Tibial artery (tissue), 4 donors: ENCODE measurements at regions not wholly inside any gene's neighbourhood (a gene's known extent, or its start where the extent isn't known, plus 50 kb on each side); places are given as distances from the start of the nearest gene placed in this dataset.
"Not testable (repeated sequence)": the region's sequence is repeated elsewhere in the genome, so short reads cannot be mapped to it uniquely, and the experiment has no call there.

Source experiments
- DNase-seq, 2 donors: peaks; one replicate each; pipeline ENCODE4 v3.0.0-alpha.2; 2019
- H3K27ac ChIP-seq, 2 donors: fragments of 200-600 bp; sonication (generic) in 1 of 2; 1 replicate in 1 of 2; 2 replicates in 1 of 2; pipeline ENCODE4 v1.5.1; 2018 to 2019; ENCODE audit warnings: mild to moderate bottlenecking in 1 of 2
- H3K27me3 ChIP-seq, 2 donors: fragments of 200-600 bp; sonication (generic) in 1 of 2; one replicate each; pipeline versions ENCODE4 v1.5.1 to v1.6.0; 2016 to 2019
- H3K36me3 ChIP-seq, 3 donors: fragments of 200-600 bp; sonication (generic) in 2 of 3; one replicate each; pipeline ENCODE4 v1.5.1; 2016 to 2019; ENCODE audit warnings: mild to moderate bottlenecking in 2 of 3
- H3K4me1 ChIP-seq, 4 donors: fragments of 200-600 bp; sonication (generic) in 2 of 4; 1 replicate in 3 of 4; 2 replicates in 1 of 4; pipeline ENCODE4 v1.5.1; 2016 to 2019
- H3K4me3 ChIP-seq, 2 donors: fragments of 200-600 bp; sonication (generic) in 1 of 2; 1 replicate in 1 of 2; 2 replicates in 1 of 2; pipeline ENCODE4 v1.5.1; 2018 to 2019; ENCODE audit warnings: mild to moderate bottlenecking in 2 of 2
- H3K9me3 ChIP-seq, 3 donors: fragments of 200-600 bp; sonication (generic) in 1 of 3; one replicate each; pipeline ENCODE4 v1.5.1; 2016 to 2019
- CTCF ChIP-seq, 2 experiments: fragments of 200-600 bp in 1 of 2; fragments of 450-650 bp in 1 of 2; IDR thresholded peaks; one replicate each; pipeline ENCODE4 v1.5.1; 2017 to 2019; ENCODE audit warnings: antibody characterized with exemption in 2 of 2, mild to moderate bottlenecking in 1 of 2, moderate library complexity in 1 of 2
- intact Hi-C: fragments of 100-400 bp; cut with DNase I; formaldehyde crosslinking; loops from one replicate; pipeline ENCODE4 v1.15.0; 2023; ENCODE audit warnings: low total_unique reads

- Histone ChIP-seq H3K36me3 (no peaks in the 10 kb centered on the region), H3K4me1 (no peaks in the 10 kb centered on the region), H3K27me3 (no peaks in the 10 kb centered on the region), H3K27ac (no peak overlapping the region), H3K4me3 (no peak overlapping the region), H3K9me3 (no peaks in the 10 kb centered on the region)
- no peak for DNase-seq
- intact Hi-C loops, result no loop called here
- no peak for TF ChIP-seq CTCF (IDR thresholded peaks at IDR 0.05)
Observed at GRCh38 chr13:50484472-50485113, 358.9 kb downstream of the DLEU7 start.

GRCh38 chr13:50485979-50486935 is 357.2 kb downstream of the DLEU7 start:
- Histone ChIP-seq H3K27me3 (no peaks in the 10 kb centered on the region), H3K4me1 (peaks cover 0 to 6% (median 0%) of the 10 kb centered on the region in 4 donors), H3K4me3 (no peak overlapping the region), H3K36me3 (no peaks in the 10 kb centered on the region), H3K9me3 (no peaks in the 10 kb centered on the region), H3K27ac (no peak overlapping the region)
- no peak for DNase-seq
- intact Hi-C loops, result no loop called here
- no peak for TF ChIP-seq CTCF (IDR thresholded peaks at IDR 0.05)

- H3K4me3 ChIP-seq, result no peak overlapping the region
- peaks cover 0 to 6% (median 0%) of the 10 kb centered on the region in 4 donors for H3K4me1 ChIP-seq
- no peaks in the 10 kb centered on the region for H3K9me3 ChIP-seq
- TF ChIP-seq CTCF (IDR thresholded peaks at IDR 0.05), result no peak
- no peaks in the 10 kb centered on the region for H3K27me3 ChIP-seq
- no peak for DNase-seq
- H3K36me3 ChIP-seq, result no peaks in the 10 kb centered on the region
- intact Hi-C loops, result no loop called here
- H3K27ac ChIP-seq, result no peak overlapping the region
Observed at GRCh38 chr13:50493683-50494082, 349.8 kb downstream of the DLEU7 start.

- Histone ChIP-seq H3K4me1 (peaks cover 0 to 6% (median 0%) of the 10 kb centered on the region in 4 donors), H3K27ac (no peak overlapping the region), H3K36me3 (no peaks in the 10 kb centered on the region), H3K9me3 (no peaks in the 10 kb centered on the region), H3K4me3 (no peak overlapping the region), H3K27me3 (no peaks in the 10 kb centered on the region)
- no peak for DNase-seq
- intact Hi-C loops, result no loop called here
- TF ChIP-seq CTCF (IDR thresholded peaks at IDR 0.05), result no peak
Observed at GRCh38 chr13:50494138-50494537, 349.4 kb downstream of the DLEU7 start.

GRCh38 chr13:50503212-50503611 is 340.3 kb downstream of the DLEU7 start:
- DNase-seq, H3K9me3 ChIP-seq, H3K4me3 ChIP-seq, H3K4me1 ChIP-seq, H3K36me3 ChIP-seq, H3K27ac ChIP-seq, H3K27me3 ChIP-seq, intact Hi-C loops: not testable (repeated sequence)

DNA sequence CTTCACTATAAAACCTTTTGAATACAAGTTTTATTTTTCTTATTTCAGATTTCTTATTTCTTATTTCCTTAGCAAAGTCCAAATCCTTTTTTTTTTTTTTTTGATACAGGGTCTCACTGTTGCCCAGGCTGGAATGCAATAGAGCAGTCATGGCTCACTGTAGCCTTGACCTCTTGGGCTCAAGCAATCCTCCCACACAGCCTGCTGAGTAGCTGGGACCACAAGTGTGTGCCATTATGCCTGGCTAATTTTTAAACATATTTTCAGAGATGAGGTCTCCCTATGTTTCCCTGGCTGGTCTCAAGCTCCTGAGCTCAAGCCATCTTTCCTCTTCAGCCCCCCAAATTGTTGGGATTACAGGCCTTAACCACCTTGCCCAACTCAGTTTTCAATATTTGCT is 334.3 kb downstream of the DLEU7 start:
- Histone ChIP-seq H3K9me3 (peaks cover 0 to 6% (median 0%) of the 10 kb centered on the region in 3 donors), H3K36me3 (no peaks in the 10 kb centered on the region), H3K27ac (no peak overlapping the region), H3K27me3 (no peaks in the 10 kb centered on the region), H3K4me1 (peaks cover 0 to 18% (median 10%) of the 10 kb centered on the region in 4 donors), H3K4me3 (no peak overlapping the region)
- DNase-seq, result no peak
- intact Hi-C loops, result no loop called here
- no peak for TF ChIP-seq CTCF (IDR thresholded peaks at IDR 0.05)
